HUES48 (cell line): ENCODE measurements at regions not wholly inside any gene's neighbourhood (a gene's known extent, or its start where the extent isn't known, plus 50 kb on each side); places are given as distances from the start of the nearest gene placed in this dataset.

ENCODE experiments used
- H3K27ac ChIP-seq: one replicate; pipeline ENCODE4 v1.7.0; 2013; ENCODE audit warnings: low read depth, low read length, inconsistent platforms
- H3K27me3 ChIP-seq: 2 replicates; pipeline ENCODE4 v1.6.1; 2013; ENCODE audit warnings: mild to moderate bottlenecking, low read length; ENCODE audit not compliant: control insufficient read depth, insufficient read depth
- H3K36me3 ChIP-seq: 2 replicates; pipeline ENCODE4 v1.6.1; 2013; ENCODE audit warnings: low read length; ENCODE audit not compliant: control insufficient read depth, insufficient read depth
- H3K4me1 ChIP-seq: 2 replicates; pipeline ENCODE4 v1.6.1; 2013; ENCODE audit warnings: mild to moderate bottlenecking, low read length; ENCODE audit not compliant: control insufficient read depth, insufficient read depth
- H3K4me3 ChIP-seq: 2 replicates; pipeline ENCODE4 v1.5.1; 2013; ENCODE audit warnings: mild to moderate bottlenecking, low read depth, low read length
- H3K9ac ChIP-seq: 2 replicates; pipeline ENCODE4 v1.6.1; 2013; ENCODE audit warnings: mild to moderate bottlenecking, low read depth, low read length, moderate library complexity
- H3K9me3 ChIP-seq: 2 replicates; pipeline ENCODE4 v1.6.1; 2013; ENCODE audit warnings: low read length; ENCODE audit not compliant: control insufficient read depth, insufficient read depth

GRCh38 chr12:92628476-92628875 is 74.3 kb upstream of the PLEKHG7 start:
- Histone ChIP-seq H3K4me3 (no peak overlapping the region), H3K27ac (no peak overlapping the region)

GRCh38 chr12:92627511-92627910 is 75.3 kb upstream of the PLEKHG7 start:
- Histone ChIP-seq H3K9me3 (no peaks in the 10 kb centered on the region), H3K36me3 (no peaks in the 10 kb centered on the region), H3K27ac (no peak overlapping the region), H3K4me1 (no peaks in the 10 kb centered on the region), H3K4me3 (no peak overlapping the region), H3K27me3 (no peaks in the 10 kb centered on the region), H3K9ac (no peak overlapping the region)

More at GRCh38 chr12:92628476-92628875, 74.3 kb upstream of the PLEKHG7 start:
- no peaks in the 10 kb centered on the region for H3K27me3 ChIP-seq
- H3K4me1 ChIP-seq = no peaks in the 10 kb centered on the region
- H3K9ac ChIP-seq = no peak overlapping the region
- H3K9me3 ChIP-seq = no peaks in the 10 kb centered on the region
- no peaks in the 10 kb centered on the region for H3K36me3 ChIP-seq

GRCh38 chr12:92625639-92626310 is 77.0 kb upstream of the PLEKHG7 start:
- Histone ChIP-seq H3K4me1 (no peaks in the 10 kb centered on the region), H3K27ac (no peak overlapping the region), H3K27me3 (no peaks in the 10 kb centered on the region), H3K9ac (no peak overlapping the region), H3K4me3 (no peak overlapping the region), H3K9me3 (no peaks in the 10 kb centered on the region), H3K36me3 (no peaks in the 10 kb centered on the region)

GRCh38 chr12:92624236-92624635 is 78.6 kb upstream of the PLEKHG7 start:
- Histone ChIP-seq H3K27ac (no peak overlapping the region), H3K9me3 (no peaks in the 10 kb centered on the region), H3K4me1 (no peaks in the 10 kb centered on the region), H3K9ac (no peak overlapping the region), H3K36me3 (no peaks in the 10 kb centered on the region), H3K4me3 (no peak overlapping the region), H3K27me3 (no peaks in the 10 kb centered on the region)

GRCh38 chr12:92623386-92623785 is 79.4 kb upstream of the PLEKHG7 start:
- Histone ChIP-seq H3K27me3 (no peaks in the 10 kb centered on the region), H3K4me1 (no peaks in the 10 kb centered on the region), H3K36me3 (no peaks in the 10 kb centered on the region), H3K27ac (no peak overlapping the region), H3K4me3 (no peak overlapping the region), H3K9ac (no peak overlapping the region), H3K9me3 (no peaks in the 10 kb centered on the region)

GRCh38 chr12:92621833-92622232 is 81.0 kb upstream of the PLEKHG7 start:
- H3K4me1 ChIP-seq = no peaks in the 10 kb centered on the region
- H3K36me3 ChIP-seq = no peaks in the 10 kb centered on the region
- H3K4me3 ChIP-seq = no peak overlapping the region
- no peaks in the 10 kb centered on the region for H3K9me3 ChIP-seq
- H3K27me3 ChIP-seq = no peaks in the 10 kb centered on the region
- H3K27ac ChIP-seq = no peak overlapping the region
- H3K9ac ChIP-seq = no peak overlapping the region

- H3K4me1 ChIP-seq = 0 out of 2 replicates have a peak, but pooled peaks cover under 1% of the 10 kb centered on the region
- H3K36me3 ChIP-seq = no peaks in the 10 kb centered on the region
- no peak overlapping the region for H3K27ac ChIP-seq
- no peaks in the 10 kb centered on the region for H3K27me3 ChIP-seq
- H3K9ac ChIP-seq = no peak overlapping the region
- H3K4me3 ChIP-seq = no peak overlapping the region
- no peaks in the 10 kb centered on the region for H3K9me3 ChIP-seq
Measured at GRCh38 chr12:92621312-92621711, 81.5 kb upstream of the PLEKHG7 start.

- no peak overlapping the region for H3K4me3 ChIP-seq
- peaks cover 8% of the 10 kb centered on the region; the same call in 1 of the 2 replicates for H3K4me1 ChIP-seq
- no peaks in the 10 kb centered on the region for H3K9me3 ChIP-seq
- no peak overlapping the region for H3K27ac ChIP-seq
- no peaks in the 10 kb centered on the region for H3K27me3 ChIP-seq
- no peaks in the 10 kb centered on the region for H3K36me3 ChIP-seq
- H3K9ac ChIP-seq = no peak overlapping the region
Measured at GRCh38 chr12:92619730-92620684, 82.8 kb upstream of the PLEKHG7 start.

- Histone ChIP-seq H3K27me3 (no peaks in the 10 kb centered on the region), H3K36me3 (no peaks in the 10 kb centered on the region), H3K4me3 (no peak overlapping the region), H3K9ac (no peak overlapping the region), H3K9me3 (no peaks in the 10 kb centered on the region), H3K4me1 (peaks cover 8% of the 10 kb centered on the region; the same call in 1 of the 2 replicates), H3K27ac (no peak overlapping the region)
Measured at GRCh38 chr12:92619026-92619425, 83.8 kb upstream of the PLEKHG7 start.

- Histone ChIP-seq H3K27me3 (no peaks in the 10 kb centered on the region), H3K4me1 (peaks cover 10% of the 10 kb centered on the region; the same call in 1 of the 2 replicates), H3K9ac (no peak overlapping the region), H3K36me3 (no peaks in the 10 kb centered on the region), H3K27ac (no peak overlapping the region), H3K9me3 (no peaks in the 10 kb centered on the region), H3K4me3 (no peak overlapping the region)
Measured at GRCh38 chr12:92615703-92616102, 87.1 kb upstream of the PLEKHG7 start.

GRCh38 chr12:92615086-92615485 is 87.7 kb upstream of the PLEKHG7 start:
- H3K27ac ChIP-seq = no peak overlapping the region

More at GRCh38 chr12:92615086-92615485, 87.7 kb upstream of the PLEKHG7 start:
- Histone ChIP-seq H3K27me3 (no peaks in the 10 kb centered on the region), H3K9ac (no peak overlapping the region), H3K4me1 (peaks cover 16% of the 10 kb centered on the region), H3K9me3 (no peaks in the 10 kb centered on the region), H3K4me3 (no peak overlapping the region), H3K36me3 (no peaks in the 10 kb centered on the region)
